Small intestine (tissue), 7 donors: ENCODE measurements at regions not wholly inside any gene's neighbourhood (a gene's known extent, or its start where the extent isn't known, plus 50 kb on each side); places are given as distances from the start of the nearest gene placed in this dataset.

ENCODE experiments used
- DNase-seq, 2 donors: peaks; one replicate each; pipeline versions ENCODE4 v3.0.0 to v3.0.0-alpha.2; 2013
- FAIRE-seq: peaks from 2 replicates; lab custom pipeline; 2012; peaks lifted over from hg19 to GRCh38; lab: Jason Lieb, UNC
- H3K27ac ChIP-seq, 3 donors: one replicate each; pipeline ENCODE4 v1.5.1; 2013; ENCODE audit warnings: low read length in 2 of 3, mild to moderate bottlenecking in 2 of 3, control low read depth in 1 of 3, inconsistent platforms in 1 of 3, low read depth in 1 of 3, moderate library complexity in 1 of 3
- H3K27me3 ChIP-seq, 3 donors: one replicate each; pipeline ENCODE4 v1.6.1; 2013; ENCODE audit warnings: low read length in 3 of 3, inconsistent platforms in 1 of 3; ENCODE audit not compliant: control insufficient read depth in 3 of 3, insufficient read depth in 3 of 3
- H3K36me3 ChIP-seq, 3 donors: one replicate each; pipeline ENCODE4 v1.6.1; 2013; ENCODE audit warnings: low read length in 3 of 3, inconsistent platforms in 1 of 3, low read depth in 1 of 3, mild to moderate bottlenecking in 1 of 3, moderate library complexity in 1 of 3; ENCODE audit not compliant: control insufficient read depth in 3 of 3, insufficient read depth in 2 of 3
- H3K4me1 ChIP-seq, 3 donors: one replicate each; pipeline ENCODE4 v1.6.1; 2013; ENCODE audit warnings: low read length in 2 of 3, inconsistent platforms in 1 of 3, low read depth in 1 of 3, mild to moderate bottlenecking in 1 of 3, moderate library complexity in 1 of 3; ENCODE audit not compliant: control insufficient read depth in 3 of 3, insufficient read depth in 2 of 3
- H3K4me3 ChIP-seq, 3 donors: one replicate each; pipeline ENCODE4 v1.5.1; 2013; ENCODE audit warnings: low read length in 3 of 3, control low read depth in 1 of 3, inconsistent platforms in 1 of 3, low read depth in 1 of 3, mild to moderate bottlenecking in 1 of 3, moderate library complexity in 1 of 3
- H3K9me3 ChIP-seq, 2 donors: one replicate each; pipeline ENCODE4 v1.6.1; 2013; ENCODE audit warnings: low read depth in 1 of 2, low read length in 1 of 2; ENCODE audit not compliant: control insufficient read depth in 2 of 2, insufficient read depth in 1 of 2
- WGBS, 3 donors: extraction: QIAGEN DNeasy Blood & Tissue Kit; methylation state at CpG; one replicate each; pipeline ENCODE4 v1.1.7; 2013; 5-methylcytosine and 5-hydroxymethylcytosine counted together
- donor health status: healthy with polysubstance abuse.
- donor health status: control.
- donor health status: control.
- donor health status: Bipolar disorder and iron deficiency.
- donor health status: healthy.

DNA sequence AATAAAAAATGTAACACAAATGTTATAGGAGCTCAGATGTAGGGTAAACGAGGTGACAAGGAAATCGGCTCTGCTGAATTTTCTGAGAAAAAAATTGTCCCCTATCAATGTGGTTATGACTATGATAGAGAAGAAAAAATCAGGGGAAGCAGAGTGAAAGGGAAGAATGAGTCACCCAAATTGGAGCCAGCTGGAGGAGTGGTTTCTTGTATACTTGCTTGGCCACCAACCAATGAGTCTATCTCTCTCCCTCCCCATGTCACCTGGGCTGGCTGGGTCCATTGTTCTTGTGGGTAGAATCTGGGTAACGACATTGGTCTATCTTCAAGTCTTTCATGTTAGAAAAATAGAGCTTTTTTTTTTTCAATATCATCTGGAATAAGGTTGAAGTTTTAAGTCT is 196.6 kb upstream of the FLRT2 start:
- no peak for FAIRE-seq
- WGBS, 3 donors, result 62 to 84% (median 65%) methylated on average over 3 of the region's 3 CpGs

DNA sequence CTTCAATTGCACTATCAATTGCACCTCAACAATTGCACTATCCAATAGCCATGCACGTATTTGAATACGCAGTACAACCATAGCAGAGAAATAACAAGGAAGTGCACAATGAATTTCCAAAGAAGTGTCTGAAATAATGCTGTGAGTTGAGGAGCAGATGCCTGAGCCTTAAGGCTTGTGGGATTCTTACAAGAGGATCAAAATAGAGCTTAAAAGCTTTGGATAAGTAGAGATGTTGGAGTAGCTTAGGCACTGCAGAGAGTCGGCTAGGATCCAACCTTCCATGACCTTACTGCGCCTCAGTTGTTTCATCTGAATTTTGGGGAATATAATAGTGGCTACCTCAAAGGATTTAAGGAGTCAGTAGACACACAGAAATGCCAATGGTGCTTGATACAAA is 196.1 kb upstream of the FLRT2 start:
- Histone ChIP-seq H3K36me3 (no peaks in the 10 kb centered on the region), H3K4me1 (no peaks in the 10 kb centered on the region)
- FAIRE-seq, result no peak

More for the DNA sequence above, 196.6 kb upstream of the FLRT2 start:
- H3K27ac ChIP-seq, result no peak overlapping the region
- H3K4me3 ChIP-seq, result no peak overlapping the region
- H3K36me3 ChIP-seq, result no peaks in the 10 kb centered on the region
- no peaks in the 10 kb centered on the region for H3K4me1 ChIP-seq
- H3K9me3 ChIP-seq, result no peaks in the 10 kb centered on the region
- no peak for DNase-seq
- no peaks in the 10 kb centered on the region for H3K27me3 ChIP-seq

DNA sequence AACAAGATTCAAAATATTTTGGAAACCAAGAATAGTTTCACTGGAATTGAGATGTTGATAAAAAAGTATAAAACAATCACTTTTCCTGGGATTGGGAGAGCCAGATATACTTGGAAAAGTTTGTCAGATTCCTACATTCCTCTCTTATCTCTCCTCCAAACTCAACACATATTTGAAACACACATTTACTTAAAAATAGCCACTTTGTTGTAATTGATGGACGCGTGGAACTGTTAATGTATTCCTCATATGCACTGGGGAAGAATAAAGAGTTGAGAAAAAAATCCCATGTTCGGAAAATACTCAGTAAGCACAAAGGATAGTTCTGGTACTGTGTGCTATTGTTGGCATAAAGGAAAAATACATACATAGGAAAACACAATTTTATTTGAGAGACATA is 195.6 kb upstream of the FLRT2 start:
- no peaks in the 10 kb centered on the region for H3K9me3 ChIP-seq
- no peak overlapping the region for H3K4me3 ChIP-seq
- FAIRE-seq, result no peak
- H3K27ac ChIP-seq, result no peak overlapping the region
- 90 to 95% (median 91%) methylated on average over 3 of the region's 3 CpGs for WGBS, 3 donors
- H3K36me3 ChIP-seq, result no peaks in the 10 kb centered on the region
- H3K4me1 ChIP-seq, result no peaks in the 10 kb centered on the region
- DNase-seq, result no peak
- no peaks in the 10 kb centered on the region for H3K27me3 ChIP-seq

More for the DNA sequence above, 196.1 kb upstream of the FLRT2 start:
- Histone ChIP-seq H3K9me3 (no peaks in the 10 kb centered on the region), H3K27me3 (no peaks in the 10 kb centered on the region), H3K4me3 (no peak overlapping the region), H3K27ac (no peak overlapping the region)
- no peak for DNase-seq
- WGBS, 3 donors, result 89 to 94% (median 94%) methylated on average over 4 of the region's 4 CpGs

DNA sequence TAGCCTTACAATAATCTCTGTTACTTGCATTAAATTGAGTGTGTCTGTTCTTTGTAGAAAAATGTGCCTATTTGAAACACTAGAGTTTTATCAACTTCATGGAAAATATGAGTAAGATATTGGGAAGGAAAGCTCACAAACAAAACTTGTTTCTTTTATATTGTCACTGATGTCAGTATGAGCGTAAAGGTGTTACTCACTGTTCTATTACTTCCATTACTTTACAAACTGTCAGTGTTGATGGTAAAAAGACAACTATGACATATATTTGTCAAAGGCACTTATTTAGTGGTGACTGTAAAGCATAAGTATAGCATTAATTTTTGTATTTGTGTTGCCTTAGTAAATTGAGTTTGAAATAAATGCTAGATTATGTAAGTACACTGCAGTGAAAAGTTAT is 193.7 kb upstream of the FLRT2 start:
- no peaks in the 10 kb centered on the region for H3K4me1 ChIP-seq
- H3K36me3 ChIP-seq, result no peaks in the 10 kb centered on the region
- no peak for FAIRE-seq
- no peak overlapping the region for H3K4me3 ChIP-seq
- 91 to 94% (median 91%) methylated on average over 1 of the region's 1 CpG for WGBS, 3 donors
- H3K9me3 ChIP-seq, result no peaks in the 10 kb centered on the region
- H3K27ac ChIP-seq, result no peak overlapping the region
- DNase-seq, result no peak
- H3K27me3 ChIP-seq, result no peaks in the 10 kb centered on the region

DNA sequence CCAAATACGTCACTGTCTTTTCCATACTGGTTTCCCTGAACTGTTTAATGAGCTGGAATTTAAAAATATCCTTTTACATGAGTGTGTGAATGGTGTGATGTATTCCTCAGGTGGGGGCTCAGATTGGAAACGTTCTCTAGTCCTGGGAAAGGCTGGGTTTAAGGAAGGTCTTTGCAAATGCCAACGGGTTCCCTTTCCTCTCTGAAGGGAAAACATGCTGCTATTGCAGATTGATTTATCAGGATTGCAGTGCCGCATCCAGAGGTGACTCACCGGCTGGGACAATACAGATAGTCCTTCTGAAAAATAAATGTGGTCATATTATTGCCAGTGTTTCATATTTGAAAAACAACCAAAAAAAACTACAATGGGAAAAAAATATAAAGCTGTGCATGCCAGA is 193.1 kb upstream of the FLRT2 start:
- Histone ChIP-seq H3K36me3 (no peaks in the 10 kb centered on the region), H3K4me3 (no peak overlapping the region), H3K27ac (no peak overlapping the region), H3K4me1 (no peaks in the 10 kb centered on the region), H3K27me3 (no peaks in the 10 kb centered on the region), H3K9me3 (no peaks in the 10 kb centered on the region)
- no peak for DNase-seq
- 61 to 77% (median 62%) methylated on average over 5 of the region's 5 CpGs for WGBS, 3 donors
- FAIRE-seq, result no peak

DNA sequence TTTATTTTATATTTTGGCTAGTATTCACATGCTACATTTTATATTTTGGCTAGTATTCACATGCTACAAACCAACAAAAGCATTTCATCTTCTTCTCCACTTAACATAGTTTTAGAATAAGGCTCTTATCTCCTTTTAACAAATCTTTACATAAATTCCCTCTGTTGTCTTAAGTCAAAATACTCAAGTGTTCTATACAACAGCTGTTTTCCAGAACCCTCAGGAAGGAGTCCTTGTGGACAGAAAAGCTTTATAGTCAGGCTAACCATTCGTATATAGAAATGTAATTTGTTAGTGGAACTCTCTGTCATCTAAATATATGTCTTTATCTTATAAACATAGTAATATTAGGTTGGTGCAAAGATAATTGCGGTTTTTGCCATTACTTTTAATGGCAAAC is 191.0 kb upstream of the FLRT2 start:
- WGBS, 3 donors, result 55 to 71% (median 64%) methylated on average over 2 of the region's 2 CpGs
- no peak for FAIRE-seq

DNA sequence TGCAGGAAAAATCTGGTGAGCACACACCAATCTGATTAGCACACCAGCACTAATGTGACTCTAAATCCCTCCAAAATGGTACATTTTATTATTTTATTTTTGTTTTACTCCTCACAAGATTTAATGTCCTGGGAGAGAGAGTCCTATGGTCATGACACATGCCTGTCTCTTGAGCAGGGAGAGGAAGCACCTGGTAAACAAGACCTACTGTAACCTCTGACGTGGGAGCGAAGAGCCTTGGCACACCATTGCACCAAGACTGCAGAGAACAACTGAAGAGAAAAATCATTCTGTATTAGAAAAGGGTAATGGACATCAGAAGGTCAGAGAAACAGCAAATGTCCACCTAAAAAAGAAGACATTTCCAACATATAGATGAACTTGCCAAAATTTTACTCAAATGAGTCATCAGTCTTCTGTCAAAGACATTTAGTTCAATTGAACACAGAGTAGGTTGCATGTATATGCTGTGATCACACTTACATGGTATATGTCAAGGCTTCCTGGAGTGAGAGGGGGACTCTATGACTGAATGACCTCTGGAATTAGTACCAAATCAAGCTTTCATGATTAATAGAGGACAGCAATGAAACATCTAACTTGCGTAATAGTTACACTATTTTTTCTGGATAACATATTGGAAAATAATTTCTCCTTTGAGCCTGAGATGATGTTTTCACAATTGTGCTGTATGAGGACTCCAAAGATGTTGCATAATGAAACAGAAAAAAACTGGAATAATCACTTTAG is 186.9 kb upstream of the FLRT2 start:
- FAIRE-seq, result no peak
- no peak for DNase-seq
- Histone ChIP-seq H3K27ac (no peak overlapping the region), H3K27me3 (no peaks in the 10 kb centered on the region), H3K36me3 (no peaks in the 10 kb centered on the region), H3K9me3 (no peaks in the 10 kb centered on the region), H3K4me3 (no peak overlapping the region), H3K4me1 (no peaks in the 10 kb centered on the region)
- WGBS, 3 donors, result 72 to 80% (median 79%) methylated on average over 3 of the region's 3 CpGs

More for the DNA sequence above, 191.0 kb upstream of the FLRT2 start:
- Histone ChIP-seq H3K36me3 (no peaks in the 10 kb centered on the region), H3K27me3 (no peaks in the 10 kb centered on the region), H3K4me3 (no peak overlapping the region), H3K4me1 (no peaks in the 10 kb centered on the region), H3K9me3 (no peaks in the 10 kb centered on the region), H3K27ac (no peak overlapping the region)
- DNase-seq, result no peak

DNA sequence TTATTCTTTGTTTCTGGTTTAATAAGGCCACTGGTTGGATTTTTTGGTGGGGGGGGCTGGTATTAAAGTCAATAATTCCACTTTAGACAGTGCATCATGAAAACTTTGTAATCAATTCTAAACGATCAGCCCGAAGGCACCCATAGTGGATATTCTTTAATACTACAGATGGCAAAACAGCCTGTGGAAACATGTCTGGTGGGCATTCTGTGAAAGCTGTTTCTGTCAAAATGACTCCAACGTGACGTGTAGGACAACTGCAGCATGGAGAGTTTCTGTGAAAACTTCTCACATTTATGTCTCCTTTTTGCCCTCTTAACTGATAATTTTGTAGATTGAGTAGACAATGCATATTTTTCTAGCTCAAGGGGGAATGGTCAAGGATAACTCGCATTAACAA is 185.8 kb upstream of the FLRT2 start:
- no peak overlapping the region for H3K4me3 ChIP-seq
- H3K27me3 ChIP-seq, result no peaks in the 10 kb centered on the region
- no peaks in the 10 kb centered on the region for H3K9me3 ChIP-seq
- no peak for DNase-seq
- no peak overlapping the region for H3K27ac ChIP-seq
- FAIRE-seq, result no peak
- 78 to 90% (median 88%) methylated on average over 5 of the region's 5 CpGs for WGBS, 3 donors
- H3K36me3 ChIP-seq, result no peaks in the 10 kb centered on the region
- no peaks in the 10 kb centered on the region for H3K4me1 ChIP-seq
